HAP-1 (cell line): ENCODE measurements at regions not wholly inside any gene's neighbourhood (a gene's known extent, or its start where the extent isn't known, plus 50 kb on each side); places are given as distances from the start of the nearest gene placed in this dataset.

Experiments
- DNase-seq, 2 experiments: peaks; one replicate each; pipeline ENCODE4 v3.0.0-alpha.2; 2016 to 2020; ENCODE audit warnings: low spot score in 2 of 2
- H3K27me3 ChIP-seq: fragments of 250-450 bp; sonication (Bioruptor Pico); 2 replicates; pipeline ENCODE4 v1.5.1; 2020; ENCODE audit warnings: low read depth, mild to moderate bottlenecking, moderate library complexity
- H3K36me3 ChIP-seq: fragments of 250-450 bp; sonication (Bioruptor Pico); replicated peaks from 2 replicates; pipeline ENCODE4 v1.5.1; 2020; ENCODE audit warnings: mild to moderate bottlenecking
- H3K4me1 ChIP-seq: fragments of 250-450 bp; sonication (Bioruptor Pico); 2 replicates; pipeline ENCODE4 v1.5.1; 2020; ENCODE audit warnings: mild to moderate bottlenecking
- H3K4me3 ChIP-seq: fragments of 250-450 bp; sonication (Bioruptor Pico); 2 replicates; pipeline ENCODE4 v1.5.1; 2020; ENCODE audit warnings: mild to moderate bottlenecking, moderate library complexity
- H3K9me3 ChIP-seq: fragments of 250-450 bp; sonication (Bioruptor Pico); 2 replicates; pipeline ENCODE4 v1.5.1; 2020; ENCODE audit warnings: mild to moderate bottlenecking, moderate library complexity
- in situ Hi-C: fragments of 300-500 bp; cut with MboI; formaldehyde crosslinking; loops from 3 replicates; pipeline ENCODE4 v1.14.3; 2020; ENCODE audit warnings: low sequenced_read_pairs, inconsistent platforms, mixed read lengths

GRCh38 chr1:190540366-190540765, 62.7 kb upstream of the BRINP3 start:
- Histone ChIP-seq H3K36me3 (no peaks in the 10 kb centered on the region), H3K4me3 (no peak overlapping the region), H3K9me3 (no peaks in the 10 kb centered on the region), H3K4me1 (peaks cover 5% of the 10 kb centered on the region; the same call in 1 of the 2 replicates), H3K27me3 (no peaks in the 10 kb centered on the region)
- DNase-seq = peak; percentile 9 to 59
- in situ Hi-C loops = no loop called here

GRCh38 chr1:190551638-190552037, 74.0 kb upstream of the BRINP3 start:
- Histone ChIP-seq H3K4me1 (peaks cover 15% of the 10 kb centered on the region), H3K27me3 (no peaks in the 10 kb centered on the region), H3K4me3 (no peak overlapping the region), H3K36me3 (no peaks in the 10 kb centered on the region), H3K9me3 (no peaks in the 10 kb centered on the region)
- in situ Hi-C loops = no loop called here
- peak; percentile 18 to 81 for DNase-seq

- H3K9me3 ChIP-seq = no peaks in the 10 kb centered on the region
- no peaks in the 10 kb centered on the region for H3K36me3 ChIP-seq
- no peak overlapping the region for H3K4me3 ChIP-seq
- no peaks in the 10 kb centered on the region for H3K27me3 ChIP-seq
- peaks cover 13% of the 10 kb centered on the region for H3K4me1 ChIP-seq
- in situ Hi-C loops = no loop called here
- DNase-seq = no peak
These were observed 82.6 kb upstream of the BRINP3 start for GRCh38 chr1:190560161-190560681.

GRCh38 chr1:190563230-190563629, 85.6 kb upstream of the BRINP3 start:
- peaks cover 5% of the 10 kb centered on the region for H3K4me1 ChIP-seq
- H3K36me3 ChIP-seq = no peaks in the 10 kb centered on the region
- H3K4me3 ChIP-seq = no peak overlapping the region
- no peak for DNase-seq
- H3K27me3 ChIP-seq = no peaks in the 10 kb centered on the region
- in situ Hi-C loops = no loop called here
- H3K9me3 ChIP-seq = no peaks in the 10 kb centered on the region

GRCh38 chr1:190564117-190564516, 86.5 kb upstream of the BRINP3 start:
- no peak overlapping the region for H3K4me3 ChIP-seq
- DNase-seq = no peak
- H3K27me3 ChIP-seq = no peaks in the 10 kb centered on the region
- H3K36me3 ChIP-seq = no peaks in the 10 kb centered on the region
- H3K9me3 ChIP-seq = no peaks in the 10 kb centered on the region
- no peaks in the 10 kb centered on the region for H3K4me1 ChIP-seq
- in situ Hi-C loops = no loop called here

- H3K4me1 ChIP-seq = no peaks in the 10 kb centered on the region
- no peak overlapping the region for H3K4me3 ChIP-seq
- no peaks in the 10 kb centered on the region for H3K36me3 ChIP-seq
- DNase-seq = no peak
- in situ Hi-C loops = no loop called here
- no peaks in the 10 kb centered on the region for H3K9me3 ChIP-seq
- H3K27me3 ChIP-seq = no peaks in the 10 kb centered on the region
These were observed 100.4 kb upstream of the BRINP3 start for GRCh38 chr1:190578017-190578416.

GRCh38 chr1:190578526-190578925, 100.9 kb upstream of the BRINP3 start:
- in situ Hi-C loops = no loop called here
- Histone ChIP-seq H3K9me3 (no peaks in the 10 kb centered on the region), H3K4me1 (no peaks in the 10 kb centered on the region), H3K27me3 (no peaks in the 10 kb centered on the region), H3K36me3 (no peaks in the 10 kb centered on the region), H3K4me3 (no peak overlapping the region)
- no peak for DNase-seq

GRCh38 chr1:190579552-190580193, 102.0 kb upstream of the BRINP3 start:
- Histone ChIP-seq H3K27me3 (no peaks in the 10 kb centered on the region), H3K36me3 (no peaks in the 10 kb centered on the region), H3K4me3 (no peak overlapping the region), H3K9me3 (no peaks in the 10 kb centered on the region), H3K4me1 (no peaks in the 10 kb centered on the region)
- in situ Hi-C loops = no loop called here
- no peak for DNase-seq

GRCh38 chr1:190583862-190584261, 106.2 kb upstream of the BRINP3 start:
- Histone ChIP-seq H3K4me1 (no peaks in the 10 kb centered on the region), H3K36me3 (no peaks in the 10 kb centered on the region), H3K9me3 (no peaks in the 10 kb centered on the region), H3K4me3 (no peak overlapping the region), H3K27me3 (no peaks in the 10 kb centered on the region)
- DNase-seq = no peak
- in situ Hi-C loops = no loop called here

GRCh38 chr1:190588424-190588823, 110.8 kb upstream of the BRINP3 start:
- in situ Hi-C loops = no loop called here

GRCh38 chr1:190595438-190595837, 117.8 kb upstream of the BRINP3 start:
- Histone ChIP-seq H3K4me3 (no peak overlapping the region), H3K36me3 (no peaks in the 10 kb centered on the region), H3K9me3 (no peaks in the 10 kb centered on the region), H3K27me3 (no peaks in the 10 kb centered on the region), H3K4me1 (no peaks in the 10 kb centered on the region)
- in situ Hi-C loops = no loop called here
- DNase-seq = no peak

More at GRCh38 chr1:190588424-190588823, 110.8 kb upstream of the BRINP3 start:
- no peak for DNase-seq
- Histone ChIP-seq H3K36me3 (no peaks in the 10 kb centered on the region), H3K9me3 (no peaks in the 10 kb centered on the region), H3K4me1 (no peaks in the 10 kb centered on the region), H3K27me3 (no peaks in the 10 kb centered on the region), H3K4me3 (no peak overlapping the region)

- no peak overlapping the region for H3K4me3 ChIP-seq
- H3K27me3 ChIP-seq = no peaks in the 10 kb centered on the region
- H3K4me1 ChIP-seq = no peaks in the 10 kb centered on the region
- no peaks in the 10 kb centered on the region for H3K36me3 ChIP-seq
- in situ Hi-C loops = no loop called here
- DNase-seq = no peak
- no peaks in the 10 kb centered on the region for H3K9me3 ChIP-seq
These were observed 119.6 kb upstream of the BRINP3 start for GRCh38 chr1:190597294-190597693.

- Histone ChIP-seq H3K4me3 (no peak overlapping the region), H3K9me3 (no peaks in the 10 kb centered on the region), H3K36me3 (no peaks in the 10 kb centered on the region), H3K27me3 (no peaks in the 10 kb centered on the region), H3K4me1 (no peaks in the 10 kb centered on the region)
- in situ Hi-C loops = no loop called here
- DNase-seq = no peak
These were observed 122.0 kb upstream of the BRINP3 start for GRCh38 chr1:190599670-190600069.

- in situ Hi-C loops = no loop called here
- no peaks in the 10 kb centered on the region for H3K4me1 ChIP-seq
These were observed 124.7 kb upstream of the BRINP3 start for GRCh38 chr1:190602325-190602724.

GRCh38 chr1:190608282-190608681, 130.6 kb upstream of the BRINP3 start:
- Histone ChIP-seq H3K36me3 (no peaks in the 10 kb centered on the region), H3K4me3 (no peak overlapping the region), H3K4me1 (no peaks in the 10 kb centered on the region), H3K27me3 (no peaks in the 10 kb centered on the region), H3K9me3 (no peaks in the 10 kb centered on the region)
- DNase-seq = no peak
- in situ Hi-C loops = no loop called here

More at GRCh38 chr1:190602325-190602724, 124.7 kb upstream of the BRINP3 start:
- Histone ChIP-seq H3K4me3 (no peak overlapping the region), H3K36me3 (no peaks in the 10 kb centered on the region), H3K27me3 (no peaks in the 10 kb centered on the region), H3K9me3 (no peaks in the 10 kb centered on the region)
- DNase-seq = no peak
